Activated naive CD4-positive, alpha-beta T cell treated with anti-CD3 and anti-CD28 coated beads, Interleukin-2, amount 50 U/mL, for 24 hours (primary cell): ENCODE measurements at regions not wholly inside any gene's neighbourhood (a gene's known extent, or its start where the extent isn't known, plus 50 kb on each side); places are given as distances from the start of the nearest gene placed in this dataset.

Experiments used
- H3K27ac Mint-ChIP-seq: one replicate; pipeline ENCODE4 v1.8.0; 2021; ENCODE audit warnings: mild to moderate bottlenecking, mixed read lengths
- H3K27me3 Mint-ChIP-seq: one replicate; pipeline ENCODE4 v1.8.0; 2021; ENCODE audit warnings: mixed read lengths
- H3K36me3 Mint-ChIP-seq: one replicate; pipeline ENCODE4 v1.8.0; 2021; ENCODE audit warnings: mixed read lengths
- H3K4me1 Mint-ChIP-seq: one replicate; pipeline ENCODE4 v1.8.0; 2021; ENCODE audit warnings: mixed read lengths
- H3K4me3 Mint-ChIP-seq: one replicate; pipeline ENCODE4 v1.8.0; 2021; ENCODE audit warnings: mild to moderate bottlenecking, mixed read lengths
- H3K9me3 Mint-ChIP-seq: one replicate; pipeline ENCODE4 v1.8.0; 2021; ENCODE audit warnings: mixed read lengths

DNA sequence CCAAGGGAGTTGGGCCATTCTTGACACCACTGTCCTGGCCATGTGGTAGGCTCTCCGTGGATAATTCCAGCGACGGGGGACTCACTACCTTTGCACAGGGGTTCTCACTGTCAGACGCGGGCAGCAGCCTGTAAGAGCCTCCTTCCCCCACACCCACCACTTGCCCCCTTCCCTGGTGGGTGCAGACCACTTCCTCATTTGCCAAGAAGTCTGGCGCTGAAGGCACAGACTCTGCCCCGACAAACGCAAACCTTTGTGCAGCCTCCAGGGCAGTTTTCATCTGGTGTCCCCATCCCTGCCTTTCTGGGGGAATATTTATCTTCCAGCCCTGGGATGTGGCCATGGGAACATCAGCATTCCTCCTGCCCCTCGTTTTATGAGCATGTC, 422.5 kb downstream of the SHANK2 start:
- Mint-ChIP-seq H3K9me3 (no peaks in the 10 kb centered on the region), H3K27me3 (peaks cover 8% of the 10 kb centered on the region), H3K36me3 (no peaks in the 10 kb centered on the region), H3K4me1 (no peaks in the 10 kb centered on the region), H3K27ac (no peak overlapping the region), H3K4me3 (no peak overlapping the region)

DNA sequence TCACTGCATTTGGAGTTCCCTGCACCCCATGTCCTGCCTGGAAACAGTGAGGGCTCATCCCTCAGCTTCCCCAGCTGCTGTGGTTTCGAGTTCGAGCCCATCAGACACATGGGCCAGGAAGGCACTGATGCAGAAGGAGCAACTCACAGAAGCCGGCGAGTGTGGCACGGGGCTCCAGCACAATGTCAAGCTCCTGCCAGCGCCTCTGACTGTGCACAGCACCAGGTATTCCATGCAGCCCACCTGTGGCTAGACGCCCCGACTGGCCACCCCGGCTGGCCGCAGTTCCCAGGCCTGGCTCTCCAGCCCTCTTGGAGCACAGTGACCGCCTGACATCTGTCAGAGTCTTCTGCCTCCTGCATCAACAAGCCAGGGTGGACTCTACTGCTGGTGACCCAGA, 419.4 kb downstream of the SHANK2 start:
- Mint-ChIP-seq H3K4me1 (no peaks in the 10 kb centered on the region), H3K27me3 (no peaks in the 10 kb centered on the region), H3K4me3 (no peak overlapping the region), H3K9me3 (no peaks in the 10 kb centered on the region), H3K36me3 (no peaks in the 10 kb centered on the region), H3K27ac (no peak overlapping the region)

DNA sequence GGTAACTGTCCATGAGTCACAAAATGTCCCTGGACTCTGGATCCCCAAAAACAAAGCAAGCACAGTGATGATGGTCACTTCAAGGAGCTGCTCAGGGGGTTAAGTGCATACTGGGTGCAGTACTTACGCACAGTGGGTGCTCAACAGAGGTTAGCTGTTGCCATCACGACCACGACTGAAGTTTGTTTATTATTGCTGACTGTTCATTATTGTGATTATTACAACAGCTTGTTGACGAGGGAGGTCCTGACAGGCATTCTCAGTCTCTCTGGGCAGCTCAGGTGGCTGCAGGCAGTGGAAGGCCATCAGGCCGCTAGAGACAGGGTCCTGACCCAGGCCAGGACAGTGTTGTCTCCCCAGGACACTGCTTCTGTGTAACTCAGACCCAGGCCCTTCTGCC, 418.8 kb downstream of the SHANK2 start:
- H3K36me3 Mint-ChIP-seq, result no peaks in the 10 kb centered on the region
- no peak overlapping the region for H3K27ac Mint-ChIP-seq
- no peaks in the 10 kb centered on the region for H3K9me3 Mint-ChIP-seq
- no peaks in the 10 kb centered on the region for H3K4me1 Mint-ChIP-seq
- H3K27me3 Mint-ChIP-seq, result no peaks in the 10 kb centered on the region
- H3K4me3 Mint-ChIP-seq, result no peak overlapping the region

DNA sequence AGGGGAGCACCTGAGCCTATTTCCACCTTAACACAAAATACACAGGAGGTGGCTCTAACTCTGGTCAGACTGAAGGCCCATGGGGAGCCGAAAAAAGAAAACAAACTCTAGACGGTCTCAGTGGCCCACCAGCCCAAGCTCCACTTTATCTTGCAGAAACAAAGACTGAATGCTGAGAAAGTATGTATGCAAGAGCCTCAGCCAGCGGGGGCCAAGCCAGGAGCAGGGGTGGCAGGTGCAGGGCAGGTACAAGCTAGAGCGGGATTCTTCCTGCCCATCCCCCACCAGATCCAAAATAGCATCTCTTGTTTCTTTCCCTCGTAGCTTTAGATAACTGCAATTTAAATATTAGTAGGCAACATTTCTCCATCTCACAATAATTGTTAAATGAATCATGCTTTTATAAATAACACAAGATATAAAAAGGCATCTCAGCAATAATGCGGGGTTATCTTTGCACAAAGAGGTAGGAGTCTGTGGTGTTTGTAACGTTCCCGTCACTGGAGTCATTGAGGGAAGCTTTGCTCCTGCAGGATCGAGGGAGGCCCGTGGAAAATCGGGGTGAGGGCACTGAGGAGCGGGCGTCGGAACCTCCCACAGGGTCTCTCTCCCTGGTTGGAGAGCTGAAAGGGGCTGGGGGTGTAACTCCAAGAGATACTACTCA, 418.0 kb downstream of the SHANK2 start:
- Mint-ChIP-seq H3K27me3 (no peaks in the 10 kb centered on the region), H3K27ac (no peak overlapping the region), H3K4me1 (no peaks in the 10 kb centered on the region), H3K36me3 (no peaks in the 10 kb centered on the region), H3K4me3 (no peak overlapping the region), H3K9me3 (no peaks in the 10 kb centered on the region)

DNA sequence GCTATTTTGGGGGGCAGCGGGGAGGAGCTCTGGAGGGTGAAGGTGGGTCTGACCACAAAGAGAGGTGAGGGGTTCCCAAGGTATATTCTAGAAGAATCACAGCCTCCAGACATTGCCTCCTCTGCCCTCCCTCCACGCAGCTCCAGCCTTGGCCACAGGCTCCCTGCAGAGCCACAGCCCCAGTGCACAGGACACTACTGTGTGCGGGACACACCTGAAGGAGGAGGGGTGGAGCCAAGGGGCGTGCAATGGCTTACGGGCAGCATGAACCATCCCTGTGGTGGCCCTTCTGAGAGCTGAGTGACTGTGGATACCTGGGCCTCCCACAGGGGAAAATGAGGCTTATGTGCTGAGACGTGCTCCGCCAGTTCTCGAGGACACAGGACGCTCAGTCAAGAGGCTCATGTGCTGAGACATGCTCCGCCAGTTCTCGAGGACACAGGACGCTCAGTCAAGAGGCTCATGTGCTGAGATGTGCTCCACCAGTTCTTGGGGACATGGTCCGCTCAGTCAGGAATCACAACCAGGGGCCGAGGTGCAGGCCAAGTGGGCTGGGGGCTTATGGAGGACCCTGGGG, 417.3 kb downstream of the SHANK2 start:
- Mint-ChIP-seq H3K4me1 (no peaks in the 10 kb centered on the region), H3K27ac (no peak overlapping the region), H3K36me3 (no peaks in the 10 kb centered on the region), H3K4me3 (no peak overlapping the region), H3K9me3 (no peaks in the 10 kb centered on the region), H3K27me3 (no peaks in the 10 kb centered on the region)

DNA sequence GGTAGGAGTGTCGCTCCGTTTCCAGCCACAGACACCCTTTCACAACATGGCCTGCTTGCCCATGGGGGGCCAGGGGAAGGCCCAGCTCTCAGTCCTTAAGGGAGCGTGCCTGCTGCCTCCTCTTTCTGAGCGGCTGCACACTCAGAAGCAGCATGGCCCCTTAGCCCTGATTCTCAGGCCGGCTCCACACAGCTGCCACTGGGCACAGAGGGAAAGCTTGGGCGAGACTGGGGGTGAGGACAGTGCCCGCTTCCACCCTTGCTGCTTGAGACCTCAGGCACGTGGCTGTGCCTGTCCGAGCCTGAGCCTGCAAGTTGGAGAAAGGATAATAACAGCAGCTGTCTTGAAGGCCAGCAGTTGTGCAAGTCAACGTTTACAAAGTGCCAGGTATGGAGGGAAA, 416.3 kb downstream of the SHANK2 start:
- H3K9me3 Mint-ChIP-seq, result no peaks in the 10 kb centered on the region
- H3K27ac Mint-ChIP-seq, result no peak overlapping the region
- H3K4me1 Mint-ChIP-seq, result no peaks in the 10 kb centered on the region
- no peak overlapping the region for H3K4me3 Mint-ChIP-seq
- no peaks in the 10 kb centered on the region for H3K27me3 Mint-ChIP-seq
- H3K36me3 Mint-ChIP-seq, result no peaks in the 10 kb centered on the region

DNA sequence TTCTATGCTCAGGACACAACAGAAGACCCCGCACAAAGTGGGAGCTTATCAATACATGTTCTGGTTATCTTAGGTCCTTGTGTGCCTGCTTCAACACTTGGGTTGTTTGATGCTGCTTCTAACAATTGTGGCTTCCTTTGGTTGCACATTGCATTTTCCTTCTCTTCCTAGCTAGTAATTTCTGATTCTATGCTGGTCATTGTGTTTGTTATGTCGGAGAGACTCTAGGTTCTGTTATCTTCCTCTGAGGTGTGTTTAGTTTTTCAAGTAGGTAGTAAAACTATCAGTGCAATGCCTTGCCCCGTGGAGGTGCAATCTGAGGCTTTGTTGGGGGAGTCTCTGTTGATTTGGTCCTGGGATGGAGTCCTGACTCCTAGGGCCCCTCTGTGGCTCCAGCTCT, 414.2 kb downstream of the SHANK2 start:
- H3K4me3 Mint-ChIP-seq, result no peak overlapping the region
- no peaks in the 10 kb centered on the region for H3K9me3 Mint-ChIP-seq
- H3K4me1 Mint-ChIP-seq, result no peaks in the 10 kb centered on the region
- no peaks in the 10 kb centered on the region for H3K27me3 Mint-ChIP-seq
- no peak overlapping the region for H3K27ac Mint-ChIP-seq
- no peaks in the 10 kb centered on the region for H3K36me3 Mint-ChIP-seq

DNA sequence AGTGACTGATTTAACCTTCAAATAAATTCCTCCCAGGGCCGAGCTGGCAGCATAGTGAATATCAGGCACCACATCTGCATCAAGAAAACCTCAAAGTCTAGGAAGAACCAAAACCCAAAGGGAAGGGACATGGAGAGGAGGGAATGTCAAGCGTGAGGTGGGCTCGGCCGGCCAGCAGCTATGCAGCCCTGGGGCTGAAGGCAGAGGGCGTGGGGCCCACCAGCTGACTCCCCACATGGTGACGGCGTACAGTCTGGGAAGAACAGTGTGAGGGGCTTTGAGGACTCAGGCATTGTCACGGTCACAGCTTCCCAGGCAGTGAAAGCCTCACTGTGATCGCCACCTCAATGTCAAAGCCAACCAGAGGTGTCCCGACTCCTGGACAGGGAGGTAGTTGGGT, 412.5 kb downstream of the SHANK2 start:
- H3K4me3 Mint-ChIP-seq, result no peak overlapping the region
- peaks cover 1% of the 10 kb centered on the region for H3K27me3 Mint-ChIP-seq
- no peaks in the 10 kb centered on the region for H3K36me3 Mint-ChIP-seq
- no peaks in the 10 kb centered on the region for H3K9me3 Mint-ChIP-seq
- H3K27ac Mint-ChIP-seq, result no peak overlapping the region
- H3K4me1 Mint-ChIP-seq, result no peaks in the 10 kb centered on the region

DNA sequence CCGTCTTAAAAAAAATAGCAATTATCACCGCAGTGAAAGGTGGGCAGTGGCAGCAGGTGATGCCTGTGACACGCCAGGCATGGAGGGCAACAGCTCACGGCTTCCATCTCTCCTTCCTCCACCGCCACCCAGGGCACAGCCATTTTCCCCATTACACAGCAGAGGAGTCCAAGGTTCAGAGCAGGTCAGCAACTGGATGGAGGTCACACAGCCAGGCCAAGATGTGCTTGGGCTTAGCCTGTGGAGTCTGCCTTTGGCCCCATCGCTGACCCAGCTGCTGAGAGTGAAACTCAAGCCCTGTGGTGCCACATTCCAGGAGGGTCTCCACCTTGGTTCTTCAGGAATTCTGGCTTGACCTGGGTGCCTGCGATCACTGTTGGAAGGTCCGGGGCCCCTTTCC, 411.1 kb downstream of the SHANK2 start:
- no peaks in the 10 kb centered on the region for H3K9me3 Mint-ChIP-seq

DNA sequence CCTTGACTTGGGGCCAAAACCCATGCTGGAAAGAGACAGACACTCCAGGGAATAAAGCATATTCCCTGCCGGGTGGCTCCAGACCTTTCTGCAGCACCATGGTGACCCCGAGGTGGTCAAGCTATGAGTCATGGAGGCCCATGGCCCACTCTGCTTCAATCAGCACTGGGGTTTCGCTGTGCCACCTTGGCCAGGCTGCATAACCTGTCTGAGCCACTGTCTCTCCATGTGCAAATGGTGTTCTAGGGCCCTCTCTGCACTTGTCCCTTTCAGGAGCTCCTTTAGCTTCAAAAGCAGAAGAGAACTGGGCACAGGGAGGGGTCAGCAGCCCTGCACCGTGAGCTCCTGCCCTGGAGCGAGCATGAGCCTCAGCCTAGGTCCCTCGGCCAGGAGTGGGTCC, 410.1 kb downstream of the SHANK2 start:
- Mint-ChIP-seq H3K36me3 (no peaks in the 10 kb centered on the region), H3K27ac (no peak overlapping the region), H3K27me3 (peaks cover 1% of the 10 kb centered on the region), H3K4me1 (no peaks in the 10 kb centered on the region), H3K4me3 (no peak overlapping the region), H3K9me3 (no peaks in the 10 kb centered on the region)

More for the DNA sequence above, 411.1 kb downstream of the SHANK2 start:
- Mint-ChIP-seq H3K36me3 (no peaks in the 10 kb centered on the region), H3K4me1 (no peaks in the 10 kb centered on the region), H3K27ac (no peak overlapping the region), H3K27me3 (peaks cover 1% of the 10 kb centered on the region), H3K4me3 (no peak overlapping the region)

DNA sequence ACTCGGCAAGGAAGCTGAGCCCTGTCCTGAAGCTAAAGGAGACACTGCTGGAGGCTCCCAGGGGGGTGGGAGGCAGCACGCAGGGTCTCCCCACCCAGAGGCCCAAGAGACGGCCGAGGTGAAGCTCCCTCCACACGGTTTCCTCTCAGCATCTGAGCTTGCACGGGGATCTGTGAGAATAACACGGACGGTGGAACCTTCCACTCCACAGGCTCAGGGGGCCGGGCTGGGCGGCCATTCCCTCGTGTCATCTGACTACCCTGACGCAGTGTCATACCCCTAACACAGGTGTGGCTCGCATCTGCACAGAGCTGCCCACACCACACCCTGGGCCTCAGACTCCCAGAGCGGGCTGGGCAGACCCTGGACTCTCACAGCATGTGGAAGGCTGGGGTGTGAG, 409.7 kb downstream of the SHANK2 start:
- Mint-ChIP-seq H3K9me3 (no peaks in the 10 kb centered on the region), H3K36me3 (no peaks in the 10 kb centered on the region), H3K27me3 (peaks cover 1% of the 10 kb centered on the region), H3K4me1 (no peaks in the 10 kb centered on the region), H3K4me3 (no peak overlapping the region), H3K27ac (no peak overlapping the region)

DNA sequence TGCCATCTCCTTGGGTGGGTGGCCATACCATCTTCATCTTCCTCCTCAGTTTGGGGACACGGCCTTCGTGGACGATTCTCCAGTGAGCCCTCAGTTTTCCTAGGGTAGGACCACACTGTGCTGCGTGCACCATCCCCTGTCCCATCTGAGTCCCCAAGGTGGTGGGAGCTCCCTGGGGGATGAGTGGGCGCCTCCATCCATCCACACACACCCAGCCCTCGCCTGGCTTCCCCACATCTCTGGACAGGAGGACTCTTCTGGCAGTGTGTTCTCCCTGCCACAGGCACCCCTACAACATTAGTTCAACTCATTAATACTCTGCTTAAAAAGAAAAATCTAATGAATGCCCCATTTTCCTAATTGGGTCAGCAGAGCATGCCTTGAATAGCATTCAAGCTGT, 408.5 kb downstream of the SHANK2 start:
- H3K9me3 Mint-ChIP-seq, result no peaks in the 10 kb centered on the region
- H3K36me3 Mint-ChIP-seq, result no peaks in the 10 kb centered on the region
- no peaks in the 10 kb centered on the region for H3K4me1 Mint-ChIP-seq
- H3K27ac Mint-ChIP-seq, result no peak overlapping the region
- H3K4me3 Mint-ChIP-seq, result no peak overlapping the region
- H3K27me3 Mint-ChIP-seq, result peaks cover 1% of the 10 kb centered on the region

DNA sequence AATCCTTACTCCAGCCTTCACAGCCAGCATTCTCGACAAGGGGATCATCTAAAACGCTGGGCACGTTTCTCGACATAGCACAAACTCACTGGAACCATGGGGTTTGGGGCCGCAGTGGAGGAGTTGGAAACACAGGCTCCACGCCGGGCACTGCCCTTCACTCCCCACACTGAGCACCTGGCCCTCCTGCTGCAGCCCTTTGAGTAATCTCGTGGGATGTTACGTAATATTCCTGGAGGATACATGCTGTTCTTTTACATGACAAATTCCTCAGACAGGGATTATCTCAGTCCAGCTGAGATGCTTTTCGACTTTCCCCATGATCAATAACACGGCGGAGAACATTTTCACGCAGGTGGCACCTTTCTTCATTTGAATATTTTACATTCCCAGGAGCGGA, 408.0 kb downstream of the SHANK2 start:
- Mint-ChIP-seq H3K9me3 (no peaks in the 10 kb centered on the region), H3K36me3 (no peaks in the 10 kb centered on the region), H3K4me3 (no peak overlapping the region), H3K4me1 (no peaks in the 10 kb centered on the region), H3K27me3 (peaks cover 1% of the 10 kb centered on the region), H3K27ac (no peak overlapping the region)

DNA sequence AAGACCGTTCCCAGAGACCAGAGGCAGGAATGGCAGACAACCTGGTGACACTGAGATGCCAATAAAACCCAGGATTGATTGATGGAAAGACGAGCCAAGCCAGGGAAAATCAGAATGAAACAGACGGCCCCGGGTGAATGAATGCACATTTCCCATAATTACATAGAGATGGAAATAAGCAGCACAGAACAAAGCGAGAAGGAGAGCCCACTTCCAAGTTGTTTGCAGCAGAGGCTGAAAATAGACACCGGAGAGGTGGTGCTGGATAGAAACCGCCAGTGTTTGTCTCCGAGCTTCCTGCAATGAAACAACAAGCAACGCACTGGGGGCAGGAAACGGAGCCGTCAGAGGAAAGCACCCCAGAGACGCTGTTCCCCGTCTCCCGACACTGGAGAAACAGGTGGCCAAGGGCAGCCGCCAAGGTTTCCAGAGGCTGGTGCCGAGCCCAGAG, 406.8 kb downstream of the SHANK2 start:
- no peaks in the 10 kb centered on the region for H3K4me1 Mint-ChIP-seq
- H3K36me3 Mint-ChIP-seq, result no peaks in the 10 kb centered on the region
- H3K27me3 Mint-ChIP-seq, result peaks cover 1% of the 10 kb centered on the region
- H3K9me3 Mint-ChIP-seq, result no peaks in the 10 kb centered on the region
- no peak overlapping the region for H3K27ac Mint-ChIP-seq
- H3K4me3 Mint-ChIP-seq, result no peak overlapping the region

DNA sequence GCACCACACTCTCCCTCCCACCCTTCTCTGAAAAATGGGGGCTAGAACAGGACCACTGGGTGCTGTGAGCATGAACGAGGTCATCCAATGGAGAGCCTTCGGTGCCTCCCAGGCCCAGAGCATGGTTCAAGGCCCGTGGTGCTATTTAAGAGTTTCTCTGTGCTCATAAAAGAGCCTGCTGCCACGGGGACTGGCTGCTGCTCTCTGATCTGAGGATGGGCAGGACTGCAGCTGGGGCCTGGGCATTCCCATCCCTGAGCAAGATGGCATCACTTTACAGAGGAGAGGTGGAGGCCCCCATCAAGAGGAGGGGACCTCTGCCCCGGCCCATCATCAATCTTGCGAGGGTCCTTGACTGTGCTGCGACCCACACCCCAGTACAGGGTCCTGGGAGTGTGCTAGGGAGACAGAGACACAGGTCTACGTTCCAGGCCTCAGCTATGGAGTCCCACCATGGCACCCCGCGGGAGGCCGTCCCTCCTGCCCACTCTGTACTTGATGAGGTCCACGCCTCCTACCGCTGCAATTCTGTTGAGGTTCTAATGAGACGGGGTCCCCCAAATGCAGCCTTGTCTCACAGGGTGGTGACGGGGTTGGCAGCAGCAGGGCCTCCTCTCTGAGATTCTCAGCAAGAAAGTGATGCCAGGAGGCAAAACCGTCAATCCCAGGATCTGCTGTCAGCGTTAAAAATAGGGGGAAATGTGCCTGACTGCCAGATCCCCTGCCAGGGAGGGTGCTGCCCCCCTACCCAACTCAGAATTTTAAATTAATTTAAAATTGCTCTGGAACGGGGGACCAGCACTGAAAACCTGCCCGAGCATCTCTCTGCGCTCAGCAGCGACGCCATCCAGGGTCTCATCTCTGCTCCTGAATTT, 405.4 kb downstream of the SHANK2 start:
- H3K27ac Mint-ChIP-seq, result no peak overlapping the region
- H3K36me3 Mint-ChIP-seq, result no peaks in the 10 kb centered on the region
- no peaks in the 10 kb centered on the region for H3K9me3 Mint-ChIP-seq
- H3K4me3 Mint-ChIP-seq, result no peak overlapping the region
- no peaks in the 10 kb centered on the region for H3K4me1 Mint-ChIP-seq
- peaks cover 1% of the 10 kb centered on the region for H3K27me3 Mint-ChIP-seq

DNA sequence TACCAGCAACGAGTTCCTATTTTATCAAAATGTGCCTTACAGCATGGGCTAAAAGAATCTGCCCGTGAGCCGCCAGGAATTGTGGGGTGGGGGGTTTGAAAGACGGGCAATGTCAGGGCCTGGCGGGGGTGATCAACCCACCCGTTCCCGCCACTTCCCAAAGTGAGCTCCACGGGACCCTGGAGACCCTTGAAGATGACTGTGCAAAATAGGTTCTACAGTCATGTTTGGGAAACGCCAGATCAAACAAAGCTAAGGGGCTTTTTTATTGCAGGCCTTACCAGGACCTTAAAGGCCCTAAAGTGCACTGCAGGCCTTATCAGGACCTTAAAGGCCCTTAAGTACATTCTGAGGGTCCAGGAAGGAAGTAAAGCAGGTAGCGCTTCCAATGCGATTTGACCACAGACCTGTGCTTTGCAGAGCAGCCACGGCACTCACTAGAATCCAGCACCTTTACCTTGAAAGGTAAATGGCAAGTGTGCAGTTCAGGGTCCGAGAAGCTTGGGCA, 404.1 kb downstream of the SHANK2 start:
- Mint-ChIP-seq H3K27me3 (peaks cover 1% of the 10 kb centered on the region), H3K4me3 (no peak overlapping the region), H3K9me3 (no peaks in the 10 kb centered on the region), H3K4me1 (no peaks in the 10 kb centered on the region), H3K27ac (no peak overlapping the region), H3K36me3 (no peaks in the 10 kb centered on the region)
